Hepatocyte (in vitro differentiated cells): ENCODE measurements at regions not wholly inside any gene's neighbourhood (a gene's known extent, or its start where the extent isn't known, plus 50 kb on each side); places are given as distances from the start of the nearest gene placed in this dataset.

Source experiments
- DNase-seq: peaks from one replicate; pipeline ENCODE4 v3.0.0-alpha.2; 2016; ENCODE audit warnings: low spot score
- H2AFZ ChIP-seq: fragments of 200-600 bp; sonication (generic); 2 replicates; pipeline ENCODE4 v1.6.0; 2016; ENCODE audit warnings: antibody characterized with exemption, mild to moderate bottlenecking
- H3K27ac ChIP-seq: fragments of 200-600 bp; sonication (generic); 2 replicates; pipeline ENCODE4 v1.5.1; 2016; ENCODE audit warnings: mild to moderate bottlenecking
- H3K27me3 ChIP-seq: fragments of 200-600 bp; sonication (generic); 2 replicates; pipeline ENCODE4 v1.6.1; 2016
- H3K36me3 ChIP-seq: fragments of 200-600 bp; sonication (generic); replicated peaks from 2 replicates; pipeline ENCODE4 v1.5.1; 2016; ENCODE audit warnings: low read depth; ENCODE audit not compliant: insufficient read depth
- H3K4me1 ChIP-seq: fragments of 200-600 bp; sonication (generic); 2 replicates; pipeline ENCODE4 v1.5.1; 2016; ENCODE audit warnings: mild to moderate bottlenecking, moderate library complexity; ENCODE audit not compliant: insufficient read depth
- H3K4me2 ChIP-seq: fragments of 200-600 bp; sonication (generic); 2 replicates; pipeline ENCODE4 v1.6.0; 2016
- H3K4me3 ChIP-seq: fragments of 200-600 bp; sonication (generic); 2 replicates; pipeline ENCODE4 v1.5.1; 2016; ENCODE audit warnings: mild to moderate bottlenecking
- H3K79me2 ChIP-seq: fragments of 200-600 bp; sonication (generic); 2 replicates; pipeline ENCODE4 v1.6.0; 2017; ENCODE audit warnings: mild to moderate bottlenecking
- H3K9me2 ChIP-seq: fragments of 200-600 bp; sonication (generic); replicated peaks from 2 replicates; pipeline ENCODE4 v1.6.0; 2017; ENCODE audit warnings: mild to moderate bottlenecking; ENCODE audit not compliant: insufficient read depth
- H3K9me3 ChIP-seq: fragments of 200-600 bp; sonication (generic); 2 replicates; pipeline ENCODE4 v1.5.1; 2016; ENCODE audit warnings: low read depth, mild to moderate bottlenecking
- H4K20me1 ChIP-seq: fragments of 200-600 bp; sonication (generic); 2 replicates; pipeline ENCODE4 v1.6.0; 2016; ENCODE audit warnings: mild to moderate bottlenecking; ENCODE audit not compliant: insufficient read depth, poor library complexity, severe bottlenecking
- EZH2 ChIP-seq: fragments of 200-600 bp; sonication (generic); IDR thresholded peaks from 2 replicates; pipeline ENCODE4 v1.6.1; 2016; ENCODE audit warnings: antibody characterized with exemption, mild to moderate bottlenecking, borderline replicate concordance
- EZH2phosphoT487 ChIP-seq: fragments of 200-600 bp; sonication (generic); IDR thresholded peaks from one replicate; pipeline ENCODE4 v1.6.1; 2018; ENCODE audit warnings: antibody characterized with exemption, mild to moderate bottlenecking, low read depth, moderate library complexity; ENCODE audit not compliant: unreplicated experiment, severe bottlenecking
- WGBS: methylation state at CpG from one replicate; pipeline ENCODE4 v1.1.6; 2016; ENCODE audit warnings: low lambda C conversion rate; ENCODE audit errors: missing lambda C conversion rate; 5-methylcytosine and 5-hydroxymethylcytosine counted together
- TF ChIP-seq, protein P1 (sequence below): fragments of 200-600 bp; sonication (generic); IDR thresholded peaks from 2 replicates; pipeline ENCODE4 v1.5.1; 2016; ENCODE audit warnings: antibody characterized with exemption, mild to moderate bottlenecking; ENCODE audit not compliant: poor library complexity

- no peaks in the 10 kb centered on the region for H4K20me1 ChIP-seq
- no peaks in the 10 kb centered on the region for H3K36me3 ChIP-seq
- no peak overlapping the region for H2AFZ ChIP-seq
- H3K4me2 ChIP-seq = no peak overlapping the region
- no peaks in the 10 kb centered on the region for H3K9me3 ChIP-seq
- WGBS = 59% methylated on average over 1 of the region's 1 CpG
- TF ChIP-seq, protein P1, sequence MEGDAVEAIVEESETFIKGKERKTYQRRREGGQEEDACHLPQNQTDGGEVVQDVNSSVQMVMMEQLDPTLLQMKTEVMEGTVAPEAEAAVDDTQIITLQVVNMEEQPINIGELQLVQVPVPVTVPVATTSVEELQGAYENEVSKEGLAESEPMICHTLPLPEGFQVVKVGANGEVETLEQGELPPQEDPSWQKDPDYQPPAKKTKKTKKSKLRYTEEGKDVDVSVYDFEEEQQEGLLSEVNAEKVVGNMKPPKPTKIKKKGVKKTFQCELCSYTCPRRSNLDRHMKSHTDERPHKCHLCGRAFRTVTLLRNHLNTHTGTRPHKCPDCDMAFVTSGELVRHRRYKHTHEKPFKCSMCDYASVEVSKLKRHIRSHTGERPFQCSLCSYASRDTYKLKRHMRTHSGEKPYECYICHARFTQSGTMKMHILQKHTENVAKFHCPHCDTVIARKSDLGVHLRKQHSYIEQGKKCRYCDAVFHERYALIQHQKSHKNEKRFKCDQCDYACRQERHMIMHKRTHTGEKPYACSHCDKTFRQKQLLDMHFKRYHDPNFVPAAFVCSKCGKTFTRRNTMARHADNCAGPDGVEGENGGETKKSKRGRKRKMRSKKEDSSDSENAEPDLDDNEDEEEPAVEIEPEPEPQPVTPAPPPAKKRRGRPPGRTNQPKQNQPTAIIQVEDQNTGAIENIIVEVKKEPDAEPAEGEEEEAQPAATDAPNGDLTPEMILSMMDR = no peak
- no peak for TF ChIP-seq EZH2
- no peak for TF ChIP-seq EZH2phosphoT487
- H3K4me1 ChIP-seq = no peaks in the 10 kb centered on the region
- no peak overlapping the region for H3K4me3 ChIP-seq
- H3K27ac ChIP-seq = no peak overlapping the region
- DNase-seq = no peak
- H3K79me2 ChIP-seq = no peaks in the 10 kb centered on the region
- no peaks in the 10 kb centered on the region for H3K27me3 ChIP-seq
- no peaks in the 10 kb centered on the region for H3K9me2 ChIP-seq
These were observed 228.2 kb upstream of the GRIN3A start for GRCh38 chr9:101966691-101967090.

DNA sequence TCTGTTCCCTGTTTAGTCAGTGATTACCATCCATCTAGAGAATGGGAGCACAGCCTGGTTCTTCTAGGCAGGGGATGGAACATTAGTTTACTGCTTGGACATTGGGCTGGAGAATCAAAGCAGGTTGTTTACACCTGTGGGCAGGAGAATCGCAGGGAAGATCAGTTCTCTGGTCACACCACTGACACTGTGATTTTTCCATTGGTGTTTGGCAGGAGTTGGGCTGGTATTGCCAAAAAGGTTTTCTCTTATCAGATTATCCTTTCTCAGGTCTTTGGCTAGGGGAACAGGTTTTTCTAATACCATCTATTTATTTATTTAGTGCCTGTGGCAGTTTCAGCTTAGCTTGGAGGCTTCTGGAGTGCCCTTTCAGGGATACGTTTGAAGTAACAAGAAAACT, 219.3 kb upstream of the GRIN3A start:
- H3K4me2 ChIP-seq = no peak overlapping the region
- DNase-seq = no peak
- H3K36me3 ChIP-seq = no peaks in the 10 kb centered on the region
- TF ChIP-seq EZH2phosphoT487 (no peak), EZH2 (no peak)
- TF ChIP-seq, protein P1 = no peak
- no peaks in the 10 kb centered on the region for H3K9me3 ChIP-seq
- H4K20me1 ChIP-seq = no peaks in the 10 kb centered on the region
- no peak overlapping the region for H3K27ac ChIP-seq
- no peaks in the 10 kb centered on the region for H3K4me1 ChIP-seq
- 71% methylated on average over 2 of the region's 2 CpGs for WGBS
- no peaks in the 10 kb centered on the region for H3K9me2 ChIP-seq
- no peak overlapping the region for H3K4me3 ChIP-seq
- H3K79me2 ChIP-seq = no peaks in the 10 kb centered on the region
- no peaks in the 10 kb centered on the region for H3K27me3 ChIP-seq
- H2AFZ ChIP-seq = no peak overlapping the region

DNA sequence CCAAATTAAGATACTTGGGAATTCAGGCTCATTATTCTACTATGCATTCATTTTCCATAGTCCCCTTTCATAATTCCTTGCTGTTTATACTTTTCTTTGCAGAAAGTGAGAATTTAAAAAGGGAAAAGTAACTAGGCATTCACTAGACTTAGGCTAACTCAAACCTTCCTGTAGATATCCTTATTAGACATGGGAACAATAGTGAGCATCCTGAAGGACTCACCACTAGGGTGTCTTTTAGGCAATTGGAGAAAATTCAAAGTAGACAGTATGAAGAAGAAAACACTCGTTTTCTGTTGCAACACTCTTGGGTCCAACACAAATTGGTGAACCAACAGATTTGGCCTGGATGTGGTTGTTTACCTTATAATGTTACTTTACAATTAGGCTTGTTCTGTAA, 213.2 kb upstream of the GRIN3A start:
- H3K4me2 ChIP-seq = no peak overlapping the region
- whole genome bisulfite sequencing = 66% methylated on average over 1 of the region's 1 CpG
- no peak overlapping the region for H2AFZ ChIP-seq
- TF ChIP-seq EZH2 (no peak), EZH2phosphoT487 (no peak)
- TF ChIP-seq, protein P1 = no peak
- H3K4me1 ChIP-seq = no peaks in the 10 kb centered on the region
- H3K36me3 ChIP-seq = no peaks in the 10 kb centered on the region
- H3K9me2 ChIP-seq = no peaks in the 10 kb centered on the region
- H3K4me3 ChIP-seq = no peak overlapping the region
- no peak overlapping the region for H3K27ac ChIP-seq
- no peaks in the 10 kb centered on the region for H4K20me1 ChIP-seq
- H3K79me2 ChIP-seq = no peaks in the 10 kb centered on the region
- H3K27me3 ChIP-seq = no peaks in the 10 kb centered on the region
- H3K9me3 ChIP-seq = no peaks in the 10 kb centered on the region
- no peak for DNase-seq

DNA sequence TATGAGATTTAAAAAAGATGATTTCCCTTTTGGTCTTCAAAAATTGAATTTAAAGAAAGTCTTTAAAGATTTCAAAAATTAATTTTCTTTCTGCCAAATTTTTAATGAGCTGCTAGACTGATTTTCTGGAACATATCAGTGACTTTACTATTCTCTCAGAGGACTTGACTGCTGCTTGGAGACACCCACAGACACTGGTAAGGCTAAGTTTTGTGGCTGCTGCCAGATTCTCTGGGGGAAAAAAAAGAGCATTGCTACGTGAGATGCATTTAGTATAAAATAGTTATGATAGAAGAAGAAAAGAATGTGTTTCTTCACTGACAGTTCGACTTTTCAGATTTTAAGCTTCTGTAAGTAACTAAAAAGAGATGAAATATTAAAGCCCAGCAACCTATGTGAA, 193.3 kb upstream of the GRIN3A start:
- Histone ChIP-seq H4K20me1 (no peaks in the 10 kb centered on the region), H3K9me3 (no peaks in the 10 kb centered on the region), H2AFZ (no peak overlapping the region), H3K4me3 (no peak overlapping the region), H3K9me2 (no peaks in the 10 kb centered on the region), H3K4me1 (no peaks in the 10 kb centered on the region), H3K36me3 (no peaks in the 10 kb centered on the region), H3K27me3 (no peaks in the 10 kb centered on the region), H3K27ac (no peak overlapping the region), H3K4me2 (no peak overlapping the region), H3K79me2 (no peaks in the 10 kb centered on the region)
- 67% methylated on average over 2 of the region's 2 CpGs for WGBS
- DNase-seq = no peak
- no peak for TF ChIP-seq EZH2
- TF ChIP-seq, protein P1 = no peak
- TF ChIP-seq EZH2phosphoT487 = no peak
